ENCODE measurements at regions not wholly inside any gene's neighbourhood (a gene's known extent, or its start where the extent isn't known, plus 50 kb on each side); places are given as distances from the start of the nearest gene placed in this dataset.
"Not testable (repeated sequence)": the region's sequence is repeated elsewhere in the genome, so short reads cannot be mapped to it uniquely, and the experiment has no call there.

- H3K27ac Mint-ChIP-seq, result peak overlapping the region; percentile 26 to 58 (median 46)
- peaks cover 17% of the 10 kb centered on the region for H3K4me1 Mint-ChIP-seq
- no peaks in the 10 kb centered on the region for H3K27me3 Mint-ChIP-seq (ENCODE audit: low read depth)
- peaks cover 10% of the 10 kb centered on the region for H3K9me3 Mint-ChIP-seq
- H3K4me3 Mint-ChIP-seq, result no peak overlapping the region
- H3K36me3 Mint-ChIP-seq (ENCODE audit: low read depth), result peaks cover 3% of the 10 kb centered on the region
- TF ChIP-seq CTCF (IDR thresholded peaks at IDR 0.05; ENCODE audit: unreplicated experiment in 3 of 3), result no peak
Measured at GRCh38 chr21:28580585-28580984, 412.1 kb downstream of the LTN1 start.

- H3K4me1 Mint-ChIP-seq, result peaks cover 17% of the 10 kb centered on the region
- H3K4me3 Mint-ChIP-seq, result no peak overlapping the region
- H3K36me3 Mint-ChIP-seq (ENCODE audit: low read depth), result peaks cover 5% of the 10 kb centered on the region
- no peaks in the 10 kb centered on the region for H3K27me3 Mint-ChIP-seq (ENCODE audit: low read depth)
- H3K27ac Mint-ChIP-seq, result peak overlapping the region; percentile 26 to 58 (median 46)
- TF ChIP-seq CTCF (IDR thresholded peaks at IDR 0.05; ENCODE audit: unreplicated experiment in 3 of 3), result no peak
- H3K9me3 Mint-ChIP-seq, result peaks cover 6% of the 10 kb centered on the region
Measured at GRCh38 chr21:28579986-28580550, 412.6 kb downstream of the LTN1 start.

GRCh38 chr21:28568692-28569091 is 424.0 kb downstream of the LTN1 start:
- H3K27me3 Mint-ChIP-seq (ENCODE audit: low read depth), result no peaks in the 10 kb centered on the region
- TF ChIP-seq CTCF (IDR thresholded peaks at IDR 0.05; ENCODE audit: unreplicated experiment in 3 of 3), result no peak
- H3K36me3 Mint-ChIP-seq (ENCODE audit: low read depth), result no peaks in the 10 kb centered on the region
- peaks cover 9% of the 10 kb centered on the region for H3K9me3 Mint-ChIP-seq
- no peak overlapping the region for H3K4me3 Mint-ChIP-seq
- H3K27ac Mint-ChIP-seq, result no peak overlapping the region
- peaks cover 1% of the 10 kb centered on the region for H3K4me1 Mint-ChIP-seq

- H3K4me3 Mint-ChIP-seq; H3K36me3 Mint-ChIP-seq (ENCODE audit: low read depth); H3K27ac Mint-ChIP-seq; H3K27me3 Mint-ChIP-seq (ENCODE audit: low read depth); H3K4me1 Mint-ChIP-seq: not testable (repeated sequence)
- H3K9me3 Mint-ChIP-seq, result peaks cover 41% of the 10 kb centered on the region
Measured at GRCh38 chr21:28563933-28564332, 428.7 kb downstream of the LTN1 start.

- H3K4me3 Mint-ChIP-seq, result no peak overlapping the region
- no peak overlapping the region for H3K27ac Mint-ChIP-seq
- no peak for TF ChIP-seq CTCF (IDR thresholded peaks at IDR 0.05; ENCODE audit: unreplicated experiment in 3 of 3)
- H3K36me3 Mint-ChIP-seq (ENCODE audit: low read depth), result peaks cover 4% of the 10 kb centered on the region
- peaks cover 57% of the 10 kb centered on the region for H3K9me3 Mint-ChIP-seq
- no peaks in the 10 kb centered on the region for H3K27me3 Mint-ChIP-seq (ENCODE audit: low read depth)
- H3K4me1 Mint-ChIP-seq, result no peaks in the 10 kb centered on the region
Measured at GRCh38 chr21:28561772-28562171, 430.9 kb downstream of the LTN1 start.

- no peak overlapping the region for H3K4me3 Mint-ChIP-seq
Measured at GRCh38 chr21:28554660-28555475, 437.8 kb downstream of the LTN1 start.

More at GRCh38 chr21:28554660-28555475, 437.8 kb downstream of the LTN1 start:
- no peak for TF ChIP-seq CTCF (IDR thresholded peaks at IDR 0.05; ENCODE audit: unreplicated experiment in 3 of 3)
- H3K4me1 Mint-ChIP-seq, result no peaks in the 10 kb centered on the region
- no peaks in the 10 kb centered on the region for H3K27me3 Mint-ChIP-seq (ENCODE audit: low read depth)
- H3K27ac Mint-ChIP-seq, result no peak overlapping the region
- peaks cover 32% of the 10 kb centered on the region for H3K9me3 Mint-ChIP-seq
- H3K36me3 Mint-ChIP-seq (ENCODE audit: low read depth), result no peaks in the 10 kb centered on the region

Measured in nephron (organoid).